NCI-H146 treated with DMSO at 0.1 percent for 48 hours (cell line): ENCODE measurements at regions not wholly inside any gene's neighbourhood (a gene's known extent, or its start where the extent isn't known, plus 50 kb on each side); places are given as distances from the start of the nearest gene placed in this dataset.
"Not testable (repeated sequence)": the region's sequence is repeated elsewhere in the genome, so short reads cannot be mapped to it uniquely, and the experiment has no call there.

ENCODE experiments used
- DNase-seq: peaks from one replicate; lab custom pipeline; 2025; ENCODE audit not compliant: unreplicated experiment; lab: John Stamatoyannopoulos, UW

DNA sequence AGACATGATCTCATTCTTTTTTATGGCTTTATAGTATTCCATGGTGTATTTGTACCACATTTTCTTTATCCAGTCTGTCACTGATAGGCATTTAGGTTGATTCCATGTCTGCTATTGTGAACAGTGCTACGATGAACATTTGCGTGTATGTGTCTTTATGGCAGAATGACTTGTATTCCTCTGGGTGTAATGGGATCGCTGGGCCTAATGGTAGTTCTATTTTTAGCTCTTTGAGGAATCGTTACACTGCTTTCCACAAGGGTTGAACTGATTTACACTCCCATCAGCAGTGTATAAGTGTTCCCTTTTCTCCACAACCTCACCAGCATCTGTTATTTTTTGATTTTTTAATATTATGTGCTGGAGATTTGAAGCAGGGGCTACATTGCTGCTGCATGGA, 102.8 kb upstream of the PMEPA1 start:
- not testable (repeated sequence) for DNase-seq

DNA sequence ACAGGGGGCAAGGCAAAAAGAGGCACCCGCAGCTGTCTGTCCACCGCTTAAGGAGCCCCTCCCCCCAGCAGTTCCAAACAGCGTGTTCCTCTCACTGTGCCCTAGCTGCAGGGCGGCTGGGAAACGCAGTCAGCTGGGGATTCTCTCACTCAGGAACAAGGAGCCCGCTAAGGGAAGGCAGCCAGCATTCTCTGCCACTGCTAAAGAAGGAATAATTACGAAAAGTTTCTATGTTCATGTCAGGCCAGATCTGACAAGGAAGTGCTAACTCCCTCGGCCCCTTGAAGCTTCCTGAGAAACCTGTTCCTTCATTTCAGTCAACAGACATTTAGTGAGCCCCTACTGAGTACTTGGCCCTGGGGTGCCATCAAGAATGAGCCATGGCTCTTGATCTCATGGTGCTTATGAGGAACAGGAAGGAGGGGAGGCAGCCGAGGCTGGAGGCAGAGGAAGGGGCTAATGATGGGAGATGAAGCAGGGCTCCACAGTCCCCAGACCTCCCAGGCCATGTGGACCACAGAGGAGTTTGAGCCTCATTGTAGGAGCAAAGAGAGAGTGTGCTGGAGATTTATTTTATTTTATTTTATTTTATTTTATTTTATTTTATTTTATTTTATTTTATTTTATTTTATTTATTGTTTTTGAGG, 101.7 kb upstream of the PMEPA1 start:
- no peak for DNase-seq

- DNase-seq = no peak
Observed at GRCh38 chr20:57810511-57811373, 100.9 kb upstream of the PMEPA1 start.

DNA sequence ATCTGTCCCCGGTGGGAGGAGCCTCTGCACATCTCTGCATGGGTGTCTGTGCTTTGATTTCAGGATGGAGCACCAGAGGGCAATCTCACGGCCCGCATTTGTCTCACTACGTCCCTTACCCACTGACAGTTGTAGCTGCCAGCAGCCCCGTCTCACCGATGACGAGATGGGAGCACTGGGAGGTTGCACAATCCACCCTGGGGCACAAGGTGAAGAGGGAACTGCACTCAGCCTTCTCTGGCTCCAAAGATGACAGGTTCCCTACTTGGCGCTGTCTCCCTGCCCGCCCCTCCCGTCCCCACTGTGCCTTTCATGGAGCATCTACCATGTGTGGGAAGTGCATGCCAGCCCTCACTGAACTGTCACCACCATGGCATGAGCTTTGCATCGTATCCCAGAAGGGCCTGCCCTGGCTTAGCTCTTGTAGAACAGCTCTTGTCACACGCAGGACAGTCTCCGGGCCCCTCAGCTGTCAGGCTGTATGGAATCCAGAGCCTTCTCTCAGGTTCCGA, 99.9 kb upstream of the PMEPA1 start:
- DNase-seq = no peak

DNA sequence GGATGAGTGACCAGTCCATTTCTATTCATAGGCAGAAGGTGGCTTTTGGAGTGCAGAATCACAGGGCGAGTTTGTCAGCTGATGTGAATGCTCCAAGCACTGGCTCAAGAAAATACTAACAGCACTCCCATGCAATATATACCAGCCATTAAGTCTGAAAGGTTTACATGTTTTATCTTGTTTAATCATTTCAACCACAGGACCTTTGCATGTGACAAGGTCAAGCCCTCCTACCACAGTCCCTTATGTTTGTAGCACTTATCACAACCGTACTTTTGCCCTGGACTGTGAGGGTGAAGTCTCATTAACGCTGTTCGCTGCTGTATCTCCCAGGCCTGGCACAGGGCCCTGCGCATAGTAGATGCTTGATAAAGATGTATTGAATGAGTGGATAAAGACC, 99.3 kb upstream of the PMEPA1 start:
- no peak for DNase-seq

DNA sequence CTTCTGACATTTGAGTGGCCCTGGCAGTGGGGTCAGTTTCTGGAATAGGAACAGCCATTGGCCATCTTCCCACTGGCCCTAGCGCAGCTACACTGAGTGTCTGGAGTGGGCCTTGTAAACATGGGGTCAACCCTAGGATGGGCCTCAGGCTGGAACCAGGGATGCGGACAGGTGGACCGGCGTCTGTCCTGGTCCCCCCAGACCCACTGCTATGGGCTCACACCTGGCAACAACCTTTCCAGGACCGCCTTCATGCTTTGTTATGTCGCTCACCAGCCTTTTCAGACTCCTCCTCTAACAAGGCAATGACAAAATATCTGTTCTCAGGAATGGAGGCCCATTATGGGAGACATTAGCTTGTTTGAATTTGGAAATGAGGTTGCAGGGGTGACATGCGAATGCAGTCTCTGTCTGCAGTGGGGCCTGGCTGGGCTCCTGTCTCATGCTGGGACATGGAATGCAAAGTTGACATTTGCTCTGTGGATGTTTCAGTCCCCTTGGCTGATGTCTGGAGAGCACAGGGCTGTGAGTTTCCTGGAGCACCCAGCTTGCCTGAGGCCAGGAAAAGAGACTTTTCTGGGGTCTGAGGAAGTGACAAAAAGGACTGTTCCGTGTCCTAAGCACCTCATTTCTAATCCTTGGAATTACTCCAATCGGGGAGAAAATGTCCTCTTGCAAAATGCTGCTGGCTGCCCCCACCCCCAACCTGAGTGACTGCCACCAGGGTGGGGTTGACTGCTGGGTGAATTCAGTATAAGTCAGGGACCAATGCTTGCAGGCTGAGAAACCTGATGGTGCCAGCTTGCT, 98.7 kb upstream of the PMEPA1 start:
- DNase-seq = no peak

DNA sequence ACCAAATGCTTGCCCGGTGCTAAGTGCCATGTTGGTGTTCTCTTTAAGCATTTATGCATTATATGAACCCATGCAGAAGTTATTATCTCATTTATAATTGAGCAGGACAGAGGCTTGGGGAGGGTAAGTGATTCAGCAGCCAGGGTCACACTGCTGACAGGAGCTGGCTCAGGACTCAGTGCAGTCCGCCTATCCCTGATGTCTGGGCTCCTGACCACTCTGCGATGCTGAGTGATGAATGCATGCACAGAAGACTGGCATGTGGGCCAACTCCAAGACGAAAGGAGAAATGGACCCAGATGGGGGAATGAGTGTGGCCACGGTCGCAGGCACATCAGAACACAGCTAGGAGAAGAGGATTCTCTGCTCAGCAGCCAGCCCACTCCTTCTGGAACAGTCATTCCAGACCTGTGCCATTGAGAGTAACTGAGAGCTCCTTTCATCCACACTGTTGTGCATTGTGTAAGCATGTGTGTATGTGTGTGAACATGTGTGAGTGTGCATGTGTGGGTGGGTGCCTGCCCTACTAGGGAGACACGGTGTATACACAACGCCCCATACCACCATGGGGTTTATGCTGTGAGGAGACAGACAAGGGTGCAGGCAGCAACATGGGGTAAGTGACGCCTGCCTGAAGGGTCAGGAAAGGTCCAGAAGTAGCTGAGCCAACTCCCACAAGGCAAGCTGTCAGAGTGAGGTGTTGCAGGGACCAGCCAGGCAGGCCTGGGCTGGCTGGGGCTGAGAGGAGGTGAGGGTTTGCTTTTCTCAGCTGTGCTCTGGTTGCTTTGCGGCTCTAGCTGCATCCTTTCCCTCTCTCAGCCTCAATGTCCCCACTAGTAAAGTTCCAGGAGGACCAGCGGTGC, 97.8 kb upstream of the PMEPA1 start:
- no peak for DNase-seq

GRCh38 chr20:57806975-57807374, 97.2 kb upstream of the PMEPA1 start:
- DNase-seq = no peak

DNA sequence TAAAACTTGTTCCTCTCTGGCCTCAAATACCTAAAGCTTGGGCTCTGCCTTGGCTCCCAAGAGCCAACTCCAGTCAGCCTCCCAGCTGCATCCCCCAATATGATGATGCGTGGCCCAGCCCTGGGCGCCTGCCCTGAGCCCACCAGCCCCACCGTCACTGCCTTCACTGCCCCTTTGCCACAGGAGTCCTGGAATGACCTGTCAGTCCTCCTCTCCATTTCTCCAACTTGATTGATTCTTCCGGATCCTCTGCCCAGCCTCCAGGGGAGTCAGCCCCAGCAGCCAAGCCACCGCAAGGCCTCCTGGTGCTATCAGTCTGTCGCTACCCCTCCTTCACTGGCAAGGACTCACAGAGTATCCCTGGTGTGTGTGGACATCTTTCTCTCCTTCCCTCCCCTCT, 96.7 kb upstream of the PMEPA1 start:
- DNase-seq = no peak

DNA sequence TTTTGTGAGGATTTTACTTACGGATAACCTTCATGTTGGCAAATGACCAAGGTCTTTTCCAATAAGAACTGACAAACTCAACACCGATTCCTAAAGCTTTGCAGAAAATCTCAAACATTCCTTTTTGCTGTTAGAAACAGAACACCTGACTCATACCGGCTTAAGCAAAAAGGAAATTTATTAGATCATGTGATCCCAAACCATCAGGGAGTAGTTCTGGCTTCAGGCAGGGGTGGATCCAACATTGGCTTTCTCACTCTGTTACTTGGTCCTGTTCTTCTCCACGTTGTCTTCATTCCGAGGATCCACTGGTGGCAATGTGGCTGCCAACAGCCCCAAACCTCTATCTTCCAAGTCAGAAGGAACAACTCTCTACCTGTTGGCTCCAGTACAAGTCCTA, 95.9 kb upstream of the PMEPA1 start:
- no peak for DNase-seq

DNA sequence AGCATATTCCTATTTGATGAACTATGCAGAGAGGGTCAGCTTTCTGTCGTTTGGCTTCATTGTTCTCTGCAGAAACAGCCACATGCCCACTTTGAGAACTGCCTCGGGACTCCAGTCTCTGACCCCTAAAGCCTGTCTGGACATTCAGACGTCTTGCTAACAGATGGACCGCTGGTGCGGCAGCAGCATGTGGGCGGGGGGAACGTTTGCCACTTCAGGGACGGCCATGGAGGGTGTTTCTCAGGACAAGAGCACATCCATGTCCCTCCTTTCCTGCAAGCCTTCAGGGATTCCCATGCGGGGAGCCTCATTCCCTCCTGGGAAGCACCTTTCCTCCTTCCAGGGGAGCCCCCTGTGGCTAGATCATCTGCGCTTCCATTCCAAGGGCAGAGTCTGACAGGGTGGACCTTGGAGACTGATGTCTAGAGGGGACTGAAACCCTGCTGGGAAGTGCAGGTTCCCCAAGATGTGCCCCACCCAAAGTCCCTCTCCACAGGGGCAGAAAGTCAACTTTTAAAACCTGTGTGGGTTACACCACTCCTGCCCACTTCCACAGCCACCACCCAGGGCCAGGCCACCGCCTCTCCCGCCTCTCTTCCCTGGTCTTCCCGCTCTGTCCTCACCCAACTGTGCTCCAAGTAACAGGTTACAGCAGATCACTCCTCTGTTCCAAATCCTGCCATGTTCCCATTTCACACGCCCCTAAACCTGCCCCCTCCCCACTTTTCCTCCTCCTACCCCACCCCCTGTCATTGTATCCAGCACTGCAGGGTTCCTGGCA, 94.8 kb upstream of the PMEPA1 start:
- DNase-seq = no peak

DNA sequence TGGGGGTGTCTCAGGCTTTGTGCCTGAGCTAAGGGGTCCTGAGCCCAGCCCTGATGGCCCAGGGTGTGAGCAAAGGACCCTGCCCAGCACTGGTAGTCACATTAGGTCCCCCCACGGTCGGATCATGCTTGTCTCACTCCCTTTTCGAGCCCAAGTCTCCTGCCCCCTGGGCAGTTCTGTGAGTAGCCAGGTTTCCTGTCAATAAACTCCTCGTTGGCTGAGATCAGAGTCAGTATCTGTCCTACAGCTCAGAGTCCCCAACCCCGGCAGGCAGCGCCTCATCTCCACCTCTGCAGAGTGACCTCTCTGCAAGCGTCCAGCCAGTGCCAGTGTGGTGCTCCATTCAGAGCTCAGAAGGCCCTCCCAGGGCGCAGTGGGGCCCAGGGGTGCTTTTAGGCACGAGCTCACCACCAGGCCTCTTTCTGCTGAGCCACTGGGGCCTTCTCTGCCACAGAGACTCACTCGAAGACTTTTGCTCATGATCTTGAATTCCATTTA, 93.7 kb upstream of the PMEPA1 start:
- no peak for DNase-seq

DNA sequence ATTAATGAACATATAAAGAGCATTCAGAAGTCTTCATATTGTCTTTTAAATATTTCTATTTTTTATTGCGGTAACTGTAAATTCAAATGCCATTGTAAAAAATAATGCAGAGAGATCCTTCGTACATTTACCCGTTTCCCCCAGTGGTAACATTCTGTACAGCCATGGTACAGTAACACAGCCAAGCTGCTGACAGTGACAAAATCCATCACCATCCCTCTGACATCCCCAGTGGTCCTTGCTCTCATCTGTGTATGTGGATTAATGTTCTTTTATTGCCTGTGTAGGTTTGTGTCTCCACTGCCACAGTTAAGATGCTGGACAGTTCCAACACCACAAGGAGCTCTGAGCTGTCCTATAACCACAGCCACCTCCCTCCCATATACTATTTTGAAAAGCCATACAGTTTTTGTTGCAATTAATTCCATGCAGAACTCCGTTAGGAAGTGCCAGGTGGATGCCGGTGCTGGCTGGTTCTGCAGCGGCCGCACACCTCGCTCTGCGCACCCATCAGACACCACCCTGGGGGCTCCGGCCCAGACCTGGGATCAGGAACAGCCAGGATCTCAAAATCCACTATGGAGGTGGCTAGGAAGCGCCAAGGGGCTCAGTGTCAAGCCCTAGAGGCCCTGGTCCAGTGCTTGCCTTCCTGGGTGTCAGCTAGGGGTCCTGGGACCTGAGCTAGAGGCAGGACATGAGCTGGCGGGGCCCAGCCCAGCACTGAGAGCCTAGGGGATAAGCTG, 93.1 kb upstream of the PMEPA1 start:
- no peak for DNase-seq

DNA sequence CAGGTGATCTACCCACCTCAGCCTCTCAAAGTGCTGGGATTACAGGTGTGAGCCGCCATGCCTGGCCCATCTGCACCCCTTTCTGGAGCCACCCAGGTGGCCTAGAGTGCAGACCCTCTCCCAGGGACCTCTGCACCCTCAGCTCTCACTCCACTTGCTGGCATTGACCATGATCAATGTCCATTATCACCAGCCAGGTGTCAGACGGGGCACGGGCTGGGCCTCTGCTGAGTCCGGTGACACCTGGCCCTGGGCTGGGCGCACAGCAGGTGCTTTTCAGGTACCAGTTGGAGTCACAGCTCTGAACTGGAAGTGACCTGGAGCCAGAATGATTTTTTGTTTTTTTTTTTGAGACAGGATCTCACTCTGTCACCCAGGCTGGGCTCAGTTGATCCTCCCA, 91.8 kb upstream of the PMEPA1 start:
- no peak for DNase-seq

GRCh38 chr20:57800791-57801430, 91.1 kb upstream of the PMEPA1 start:
- DNase-seq = no peak

DNA sequence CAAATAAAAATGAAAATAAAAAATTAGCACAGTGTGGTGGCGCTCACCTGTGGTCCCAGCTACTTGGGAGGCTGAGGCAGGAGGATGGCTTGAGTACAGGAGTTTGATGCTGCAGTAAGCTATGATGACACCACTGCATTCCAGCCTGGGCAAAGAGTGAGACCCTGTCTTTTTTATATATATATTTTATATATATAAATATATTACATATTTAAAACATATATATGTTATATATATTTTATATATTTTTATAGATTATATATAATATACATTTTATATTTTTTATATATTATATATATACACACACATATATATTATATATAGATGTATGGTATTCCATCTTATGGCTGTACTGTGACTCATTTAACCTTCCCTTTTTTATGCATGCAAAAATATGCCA, 87.6 kb upstream of the PMEPA1 start:
- no peak for DNase-seq

DNA sequence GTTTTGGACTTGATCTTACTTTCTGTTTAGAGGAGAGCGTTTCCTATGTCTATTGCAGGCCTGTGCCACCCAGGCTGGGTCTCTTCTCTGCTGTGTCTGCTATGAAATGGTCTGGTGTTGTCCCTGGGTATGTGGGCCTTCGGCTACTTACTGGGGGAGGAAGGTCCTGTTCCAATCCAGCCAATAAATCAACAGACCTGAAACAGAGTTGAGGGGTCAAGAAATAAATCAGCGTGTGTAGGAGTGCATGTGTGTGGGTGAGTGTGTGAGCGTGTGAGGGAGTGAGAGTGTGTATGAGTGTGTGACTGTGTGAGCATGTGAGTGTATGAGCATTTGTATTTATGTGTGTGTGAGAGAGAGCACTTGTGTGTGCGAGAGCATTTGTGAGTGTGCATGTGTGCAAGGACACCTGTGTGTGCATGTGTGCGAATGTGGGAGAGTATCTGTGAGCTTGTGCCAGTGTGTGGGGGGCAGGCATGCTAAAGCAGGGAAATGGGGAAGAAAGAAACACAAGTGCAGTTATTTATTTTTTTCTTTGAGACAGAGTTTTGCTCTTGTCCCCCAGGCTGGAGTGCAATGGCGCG, 86.3 kb upstream of the PMEPA1 start:
- no peak for DNase-seq

- no peak for DNase-seq
Observed at GRCh38 chr20:57795342-57795697, 85.5 kb upstream of the PMEPA1 start.
